Psoas muscle (tissue), 7 donors: ENCODE measurements at regions not wholly inside any gene's neighbourhood (a gene's known extent, or its start where the extent isn't known, plus 50 kb on each side); places are given as distances from the start of the nearest gene placed in this dataset.

ENCODE experiments used
- ATAC-seq, 4 donors: fragments of 200-7000 bp; cut with Tn5 transposase; one replicate each; pipeline ENCODE4 v1.9.1; 2020; ENCODE audit warnings: moderate library complexity in 3 of 4, mild to moderate bottlenecking in 2 of 4
- DNase-seq, 2 donors: peaks; one replicate each; pipeline ENCODE4 v3.0.0-alpha.2; 2020
- H3K27ac ChIP-seq: fragments of 200-600 bp; one replicate; pipeline ENCODE4 v1.8.0; 2022
- H3K27me3 ChIP-seq, 3 donors: fragments of 200-600 bp in 1 of 3; one replicate each; pipeline versions ENCODE4 v1.6.1 to v1.8.0; 2013 to 2022; ENCODE audit warnings: low read length in 2 of 3, mild to moderate bottlenecking in 2 of 3, moderate library complexity in 1 of 3; ENCODE audit not compliant: insufficient read depth in 3 of 3
- H3K36me3 ChIP-seq, 2 donors: fragments of 200-600 bp in 1 of 2; one replicate each; pipeline versions ENCODE4 v1.6.1 to v1.8.0; 2013 to 2022; ENCODE audit warnings: low read depth in 1 of 2, mild to moderate bottlenecking in 1 of 2, moderate library complexity in 1 of 2; ENCODE audit not compliant: insufficient read depth in 1 of 2
- H3K4me1 ChIP-seq: fragments of 200-600 bp; one replicate; pipeline ENCODE4 v1.8.0; 2022
- H3K4me3 ChIP-seq: fragments of 200-600 bp; one replicate; pipeline ENCODE4 v1.8.0; 2022; ENCODE audit warnings: mild to moderate bottlenecking
- H3K9me3 ChIP-seq: fragments of 200-600 bp; one replicate; pipeline ENCODE4 v1.8.0; 2022
- CTCF ChIP-seq: fragments of 200-600 bp; IDR thresholded peaks from one replicate; pipeline ENCODE4 v1.8.0; 2022; ENCODE audit warnings: antibody characterized with exemption
- WGBS, 3 donors: extraction: QIAGEN DNeasy Blood & Tissue Kit; methylation state at CpG; one replicate each; pipeline versions ENCODE4 v1.1.6 to v1.1.7; 2013; 5-methylcytosine and 5-hydroxymethylcytosine counted together
- intact Hi-C, 2 donors: fragments of 100-400 bp; cut with DNase I; formaldehyde crosslinking; loops; one replicate each; pipeline versions ENCODE4 v1.11.0 to v1.14.2; 2022
- donor health status: healthy with polysubstance abuse.
- donor health status: DM: no; HTN: no; CAD: no; lungs with moderate emphysema.
- donor health status: Bipolar disorder and iron deficiency.
- donor health status: healthy.
- donor health status: DM: yes; HTN: yes; CAD: no.
- donor health status: DM: no; HTN: no; CAD: no.
- donor health status: DM: yes; HTN: yes; CAD: no.

DNA sequence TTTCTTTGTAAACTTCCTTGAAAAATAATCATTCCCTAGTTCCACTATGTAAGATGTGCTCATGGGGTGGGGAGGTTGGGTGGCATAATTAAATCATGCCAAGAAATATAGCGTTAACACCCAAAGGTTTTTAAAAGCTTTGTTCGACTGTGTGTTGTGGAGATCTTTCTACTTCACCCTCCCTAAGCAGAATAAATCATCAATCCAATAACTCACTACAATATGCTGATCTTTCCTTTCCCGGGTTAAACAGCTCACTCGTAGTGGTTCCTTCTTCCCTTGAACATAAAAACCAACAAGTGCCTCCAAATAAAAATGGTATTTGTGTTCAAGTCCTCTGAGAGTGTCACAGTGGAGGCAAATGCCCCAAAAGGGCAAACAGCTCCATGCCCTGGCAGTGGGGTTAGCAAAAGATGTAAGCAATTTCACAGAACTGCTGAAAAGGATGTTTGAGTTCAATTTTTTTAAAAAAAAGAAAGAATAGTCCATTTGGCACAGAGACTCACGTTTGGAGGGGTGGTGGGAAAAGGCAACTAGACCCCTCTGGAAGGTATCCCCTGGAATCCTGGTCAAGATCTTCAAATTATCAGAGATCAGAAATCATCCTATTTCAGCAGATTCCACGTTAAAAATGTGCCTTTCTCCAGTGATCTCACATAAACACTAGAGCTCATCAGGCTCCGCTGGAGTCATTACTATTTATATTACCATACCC is 99.1 kb downstream of the TFAP2A start:
- no peak overlapping the region for H3K27ac ChIP-seq

GRCh38 chr6:10315034-10315433 is 99.8 kb downstream of the TFAP2A start:
- Histone ChIP-seq H3K27ac (no peak overlapping the region), H3K9me3 (no peaks in the 10 kb centered on the region), H3K27me3 (peaks cover 0 to 2% (median 0%) of the 10 kb centered on the region in 3 donors), H3K4me3 (no peak overlapping the region), H3K36me3 (no peaks in the 10 kb centered on the region), H3K4me1 (no peaks in the 10 kb centered on the region)
- TF ChIP-seq CTCF, result no peak
- DNase-seq (no peak), ATAC-seq (no peak)
- intact Hi-C loops, result no loop called here
- WGBS, 3 donors, result 51 to 52% (median 51%) methylated on average over 8 of the region's 8 CpGs

More for the DNA sequence above, 99.1 kb downstream of the TFAP2A start:
- no peak for TF ChIP-seq CTCF
- 44 to 49% (median 47%) methylated on average over 7 of the region's 7 CpGs for WGBS, 3 donors
- intact Hi-C loops, result no loop called here
- no peak overlapping the region for H3K4me3 ChIP-seq
- H3K9me3 ChIP-seq, result no peaks in the 10 kb centered on the region
- no peak for DNase-seq
- H3K36me3 ChIP-seq, result no peaks in the 10 kb centered on the region
- H3K4me1 ChIP-seq, result no peaks in the 10 kb centered on the region
- peaks cover 0 to 2% (median 0%) of the 10 kb centered on the region in 3 donors for H3K27me3 ChIP-seq
- no peak for ATAC-seq

DNA sequence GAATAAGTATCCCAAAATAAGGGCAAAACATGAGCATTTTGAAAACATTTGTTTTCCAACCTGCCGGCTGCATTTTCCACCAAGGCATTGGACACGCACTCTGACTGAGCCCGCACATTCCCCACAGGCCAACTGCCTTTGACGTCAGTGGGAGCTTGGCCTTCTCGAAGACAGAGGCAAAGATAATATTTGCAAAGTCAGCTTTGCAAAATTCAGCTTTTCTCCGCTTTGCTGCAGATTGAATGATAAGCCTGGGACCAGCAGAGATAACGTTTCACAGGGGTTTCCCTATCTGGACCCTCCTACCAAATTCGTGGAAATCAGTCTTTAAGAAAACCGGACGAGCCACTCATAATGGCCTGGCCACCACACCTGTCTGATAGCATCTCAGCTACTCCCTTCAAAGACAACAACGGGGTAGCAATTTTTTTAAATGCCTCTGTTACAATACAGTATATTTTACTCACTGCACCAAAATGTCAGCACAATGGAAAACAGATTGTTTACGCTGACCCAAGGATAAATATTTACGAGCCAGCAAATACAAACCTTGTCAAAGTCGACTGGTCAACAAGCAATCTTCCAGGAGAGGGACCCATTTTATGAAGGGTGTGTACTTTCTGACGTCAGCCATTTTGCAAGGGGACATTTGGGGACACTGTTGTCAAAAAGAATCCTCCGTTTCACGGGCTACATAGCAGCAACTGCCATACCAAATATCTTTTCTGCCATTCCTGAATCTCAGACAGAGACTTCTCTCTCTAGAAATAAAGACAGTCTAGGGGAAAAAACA is 100.5 kb downstream of the TFAP2A start:
- intact Hi-C loops, result no loop called here
- H3K4me3 ChIP-seq, result no peak overlapping the region
- H3K9me3 ChIP-seq, result no peaks in the 10 kb centered on the region
- no peaks in the 10 kb centered on the region for H3K36me3 ChIP-seq
- DNase-seq, result no peak
- ATAC-seq, result no peak
- peaks cover 0 to 4% (median 2%) of the 10 kb centered on the region in 3 donors for H3K27me3 ChIP-seq
- TF ChIP-seq CTCF, result no peak
- H3K4me1 ChIP-seq, result no peaks in the 10 kb centered on the region
- H3K27ac ChIP-seq, result no peak overlapping the region
- 59 to 65% (median 62%) methylated on average over 17 of the region's 17 CpGs for WGBS, 3 donors

GRCh38 chr6:10313799-10314162 is 101.1 kb downstream of the TFAP2A start:
- H3K36me3 ChIP-seq, result no peaks in the 10 kb centered on the region
- 26 to 34% (median 30%) methylated on average over 5 of the region's 5 CpGs for WGBS, 3 donors
- DNase-seq (no peak), ATAC-seq (no peak)
- H3K9me3 ChIP-seq, result no peaks in the 10 kb centered on the region
- peaks cover 0 to 4% (median 2%) of the 10 kb centered on the region in 3 donors for H3K27me3 ChIP-seq
- no peak overlapping the region for H3K27ac ChIP-seq
- no peak overlapping the region for H3K4me3 ChIP-seq
- H3K4me1 ChIP-seq, result no peaks in the 10 kb centered on the region
- TF ChIP-seq CTCF, result no peak
- intact Hi-C loops, result no loop called here
